NCI-H146 treated with DMSO at 0.1 percent for 48 hours (cell line): ENCODE measurements at regions not wholly inside any gene's neighbourhood (a gene's known extent, or its start where the extent isn't known, plus 50 kb on each side); places are given as distances from the start of the nearest gene placed in this dataset.

Source experiments
- DNase-seq: peaks from one replicate; lab custom pipeline; 2025; ENCODE audit not compliant: unreplicated experiment; lab: John Stamatoyannopoulos, UW

GRCh38 chr15:47885920-47886319 lies 168.6 kb downstream of the SEMA6D start:
- no peak for DNase-seq

GRCh38 chr15:47887241-47887800 lies 170.0 kb downstream of the SEMA6D start:
- peak; percentile 90 for DNase-seq

GRCh38 chr15:47888385-47889100 lies 171.2 kb downstream of the SEMA6D start:
- DNase-seq, result no peak

- no peak for DNase-seq
Observed at GRCh38 chr15:47890397-47891150, 173.3 kb downstream of the SEMA6D start.

GRCh38 chr15:47897525-47897924 lies 180.2 kb downstream of the SEMA6D start:
- DNase-seq, result no peak

GRCh38 chr15:47900751-47901150 lies 183.4 kb downstream of the SEMA6D start:
- no peak for DNase-seq

- no peak for DNase-seq
Observed at GRCh38 chr15:47903368-47903767, 186.1 kb downstream of the SEMA6D start.

GRCh38 chr15:47908486-47908885 lies 191.2 kb downstream of the SEMA6D start:
- DNase-seq, result no peak

- no peak for DNase-seq
Observed at GRCh38 chr15:47908950-47909670, 191.8 kb downstream of the SEMA6D start.

GRCh38 chr15:47912910-47913309 lies 195.6 kb downstream of the SEMA6D start:
- DNase-seq, result peak; percentile 14

GRCh38 chr15:47917881-47918280 lies 200.6 kb downstream of the SEMA6D start:
- DNase-seq, result no peak

- DNase-seq, result no peak
Observed at GRCh38 chr15:47918877-47919276, 201.6 kb downstream of the SEMA6D start.

- no peak for DNase-seq
Observed at GRCh38 chr15:47924381-47924780, 196.4 kb upstream of the SLC24A5 start.

- peak; percentile 88 for DNase-seq
Observed at GRCh38 chr15:47929138-47929803, 191.5 kb upstream of the SLC24A5 start.

GRCh38 chr15:47932261-47932660 lies 188.5 kb upstream of the SLC24A5 start:
- no peak for DNase-seq

GRCh38 chr15:47932951-47933641 lies 187.7 kb upstream of the SLC24A5 start:
- DNase-seq, result no peak

GRCh38 chr15:47933865-47934264 lies 186.9 kb upstream of the SLC24A5 start:
- no peak for DNase-seq

- DNase-seq, result no peak
Observed at GRCh38 chr15:47934342-47934741, 186.4 kb upstream of the SLC24A5 start.

- no peak for DNase-seq
Observed at GRCh38 chr15:47937834-47938233, 183.0 kb upstream of the SLC24A5 start.

- no peak for DNase-seq
Observed at GRCh38 chr15:47944637-47945288, 176.0 kb upstream of the SLC24A5 start.
